ENCODE measurements at regions not wholly inside any gene's neighbourhood (a gene's known extent, or its start where the extent isn't known, plus 50 kb on each side); places are given as distances from the start of the nearest gene placed in this dataset.

- Histone ChIP-seq H3K36me3 (no peaks in the 10 kb centered on the region), H3K27me3 (no peaks in the 10 kb centered on the region), H3K4me3 (no peak overlapping the region), H3K4me1 (ENCODE audit: insufficient read depth) (no peaks in the 10 kb centered on the region), H3K27ac (no peak overlapping the region), H3K9me3 (no peaks in the 10 kb centered on the region)
- intact Hi-C loops (cut with DNase I) = no loop called here
- DNase-seq = no peak
- no peak for TF ChIP-seq POLR2A (IDR thresholded peaks at IDR 0.05)
- TF ChIP-seq EP300 (IDR thresholded peaks at IDR 0.05) = no peak
- TF ChIP-seq CTCF (IDR thresholded peaks at IDR 0.05) = no peak
- WGBS, 3 donors = 89 to 92% (median 91%) methylated on average over 1 of the region's 1 CpG
These were observed 80.1 kb upstream of the CREB1 start for GRCh38 chr2:207449642-207450165.

- intact Hi-C loops (cut with DNase I) = no loop called here
- Histone ChIP-seq H3K27me3 (no peaks in the 10 kb centered on the region), H3K4me3 (no peak overlapping the region), H3K36me3 (no peaks in the 10 kb centered on the region), H3K27ac (no peak overlapping the region), H3K9me3 (no peaks in the 10 kb centered on the region), H3K4me1 (ENCODE audit: insufficient read depth) (no peaks in the 10 kb centered on the region)
- 52 to 57% (median 57%) methylated on average over 1 of the region's 1 CpG for WGBS, 3 donors
- DNase-seq = no peak
- TF ChIP-seq POLR2A (IDR thresholded peaks at IDR 0.05) = no peak
These were observed 79.6 kb upstream of the CREB1 start for GRCh38 chr2:207450186-207450585.

- Histone ChIP-seq H3K36me3 (no peaks in the 10 kb centered on the region), H3K4me3 (no peak overlapping the region), H3K27ac (no peak overlapping the region), H3K9me3 (no peaks in the 10 kb centered on the region), H3K4me1 (ENCODE audit: insufficient read depth) (no peaks in the 10 kb centered on the region), H3K27me3 (no peaks in the 10 kb centered on the region)
- DNase-seq = no peak
- 89 to 92% (median 90%) methylated on average over 5 of the region's 5 CpGs for WGBS, 3 donors
- TF ChIP-seq EP300 (IDR thresholded peaks at IDR 0.05) (no peak), POLR2A (IDR thresholded peaks at IDR 0.05) (no peak)
- intact Hi-C loops (cut with DNase I) = no loop called here
These were observed 71.2 kb upstream of the CREB1 start for GRCh38 chr2:207458582-207458981.

- TF ChIP-seq CTCF (IDR thresholded peaks at IDR 0.05) (no peak), POLR2A (IDR thresholded peaks at IDR 0.05) (no peak), EP300 (IDR thresholded peaks at IDR 0.05) (no peak)
- no peak overlapping the region for H3K27ac ChIP-seq
- no peaks in the 10 kb centered on the region for H3K9me3 ChIP-seq
- H3K4me1 ChIP-seq (ENCODE audit: insufficient read depth) = no peaks in the 10 kb centered on the region
- no peaks in the 10 kb centered on the region for H3K27me3 ChIP-seq
- no peaks in the 10 kb centered on the region for H3K36me3 ChIP-seq
- 71 to 77% (median 74%) methylated on average over 7 of the region's 7 CpGs for WGBS, 3 donors
- no peak overlapping the region for H3K4me3 ChIP-seq
- no peak for DNase-seq
- intact Hi-C loops (cut with DNase I) = loop anchor here in 1 of 4 donors (10.0 kb wide), 2 partner anchors 255 to 475 kb away; no protein-coding TSS in a partner anchor
These were observed 69.6 kb upstream of the CREB1 start for GRCh38 chr2:207459990-207460757.

GRCh38 chr2:207463433-207463832, 66.3 kb upstream of the CREB1 start:
- Histone ChIP-seq H3K9me3 (no peaks in the 10 kb centered on the region), H3K27me3 (no peaks in the 10 kb centered on the region), H3K4me1 (ENCODE audit: insufficient read depth) (no peaks in the 10 kb centered on the region), H3K36me3 (no peaks in the 10 kb centered on the region), H3K27ac (no peak overlapping the region), H3K4me3 (no peak overlapping the region)
- no peak for DNase-seq
- TF ChIP-seq POLR2A (IDR thresholded peaks at IDR 0.05) (no peak), EP300 (IDR thresholded peaks at IDR 0.05) (no peak), CTCF (IDR thresholded peaks at IDR 0.05) (no peak)
- WGBS, 3 donors = 87 to 90% (median 90%) methylated on average over 8 of the region's 8 CpGs
- intact Hi-C loops (cut with DNase I) = loop anchor here in 1 of 4 donors (10.0 kb wide), 2 partner anchors 259 to 479 kb away; no protein-coding TSS in a partner anchor

Data from ovary (tissue), 7 donors.